AG09309 (cell line): ENCODE measurements at regions not wholly inside any gene's neighbourhood (a gene's known extent, or its start where the extent isn't known, plus 50 kb on each side); places are given as distances from the start of the nearest gene placed in this dataset.
A peak's percentile ranks its signal among the peaks of the same experiment; 100 is the strongest.

ENCODE experiments used
- DNase-seq: peaks from one replicate; pipeline ENCODE4 v3.0.0-alpha.2; 2010; ENCODE audit warnings: low read depth
- H3K4me3 ChIP-seq: 2 replicates; pipeline ENCODE4 v1.5.1; 2011; ENCODE audit warnings: mild to moderate bottlenecking, low read depth, low read length, moderate library complexity; ENCODE audit not compliant: control insufficient read depth
- CTCF ChIP-seq: IDR thresholded peaks from 2 replicates; pipeline ENCODE4 v1.5.1; 2011; ENCODE audit warnings: mild to moderate bottlenecking, low read depth, low read length, inconsistent platforms; ENCODE audit not compliant: insufficient read depth, control insufficient read depth; ENCODE audit errors: missing control alignments

- TF ChIP-seq CTCF, result no peak
- no peak overlapping the region for H3K4me3 ChIP-seq
- DNase-seq, result no peak
These were observed 54.8 kb upstream of the FUT8 start for GRCh38 chr14:65357689-65358088.

DNA sequence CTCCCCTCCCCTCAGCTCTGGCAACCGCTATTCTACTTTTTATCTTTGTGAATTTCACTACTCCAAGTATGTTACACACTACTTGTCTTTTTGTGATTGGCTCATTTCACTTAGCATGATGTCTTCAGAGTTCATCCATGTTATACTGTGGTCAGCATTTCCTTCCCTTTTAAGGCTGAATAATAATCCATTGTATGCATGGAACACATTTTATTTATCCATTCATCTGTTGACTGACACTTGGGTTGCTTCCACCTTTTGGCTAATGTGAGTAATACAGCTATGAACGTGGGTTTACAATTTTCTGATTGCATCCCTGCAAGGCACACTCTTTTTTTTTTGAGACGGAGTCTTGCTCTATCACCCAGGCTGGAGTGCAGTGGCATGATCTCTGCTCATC is 53.0 kb upstream of the FUT8 start:
- no peak overlapping the region for H3K4me3 ChIP-seq
- TF ChIP-seq CTCF, result no peak
- DNase-seq, result no peak

- no peak for TF ChIP-seq CTCF
- DNase-seq, result no peak
- no peak overlapping the region for H3K4me3 ChIP-seq
These were observed 52.3 kb upstream of the FUT8 start for GRCh38 chr14:65360144-65360784.

DNA sequence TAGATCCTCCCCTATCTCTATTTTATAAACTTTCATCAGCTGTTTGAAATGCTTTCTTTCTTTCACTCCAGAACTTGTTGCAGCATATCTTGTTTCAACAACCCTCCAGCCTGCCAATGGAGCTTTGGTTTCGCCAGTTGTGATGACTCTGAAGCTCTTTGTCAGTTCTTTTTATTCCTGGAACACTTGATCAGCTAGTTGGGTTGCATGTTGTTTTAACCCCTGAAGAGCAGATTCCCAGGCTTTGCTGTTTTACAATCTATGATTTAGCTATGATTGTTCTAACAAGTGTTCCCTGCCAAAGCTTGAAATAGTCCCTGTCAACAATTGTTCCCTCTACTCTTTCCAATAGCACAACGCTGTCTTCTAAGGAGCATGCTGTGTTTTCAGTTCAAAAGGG is 50.6 kb upstream of the FUT8 start:
- H3K4me3 ChIP-seq, result no peak overlapping the region
- no peak for TF ChIP-seq CTCF
- DNase-seq, result peak; percentile 77
